Neural progenitor cell (in vitro differentiated cells): ENCODE measurements at regions not wholly inside any gene's neighbourhood (a gene's known extent, or its start where the extent isn't known, plus 50 kb on each side); places are given as distances from the start of the nearest gene placed in this dataset.

Source experiments
- EZH2 ChIP-seq: fragments of 200-600 bp; sonication (generic); IDR thresholded peaks from 2 replicates; pipeline ENCODE4 v1.6.1; 2017; ENCODE audit warnings: antibody characterized with exemption, mild to moderate bottlenecking, moderate library complexity
- EZH2phosphoT487 ChIP-seq: fragments of 200-600 bp; sonication (generic); IDR thresholded peaks from 2 replicates; pipeline ENCODE4 v1.6.1; 2017; ENCODE audit warnings: antibody characterized with exemption
- TF ChIP-seq, protein P1 (sequence below): fragments of 200-600 bp; sonication (generic); IDR thresholded peaks from 2 replicates; pipeline ENCODE4 v1.5.1; 2017; ENCODE audit warnings: antibody characterized with exemption, mild to moderate bottlenecking

DNA sequence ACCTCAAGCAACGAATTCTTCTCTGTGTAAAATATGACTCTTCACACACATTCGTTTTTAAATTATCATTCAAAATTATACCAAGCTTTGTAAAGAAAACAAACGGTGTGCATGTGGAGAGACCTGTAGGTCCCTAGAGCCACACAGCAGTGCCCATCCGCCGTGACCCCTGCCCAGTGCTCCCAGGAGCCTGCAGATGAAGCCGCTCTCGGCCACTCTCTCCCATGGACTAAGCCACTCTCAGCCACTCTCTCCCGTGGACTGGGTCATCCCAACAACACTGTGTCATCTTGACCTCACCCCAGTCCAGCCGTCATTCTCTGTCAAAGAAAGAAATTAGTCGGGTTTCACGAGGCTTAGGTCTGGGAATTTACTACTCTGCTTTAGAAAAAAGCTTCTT, 391.6 kb downstream of the BRD1 start:
- TF ChIP-seq, protein P1, sequence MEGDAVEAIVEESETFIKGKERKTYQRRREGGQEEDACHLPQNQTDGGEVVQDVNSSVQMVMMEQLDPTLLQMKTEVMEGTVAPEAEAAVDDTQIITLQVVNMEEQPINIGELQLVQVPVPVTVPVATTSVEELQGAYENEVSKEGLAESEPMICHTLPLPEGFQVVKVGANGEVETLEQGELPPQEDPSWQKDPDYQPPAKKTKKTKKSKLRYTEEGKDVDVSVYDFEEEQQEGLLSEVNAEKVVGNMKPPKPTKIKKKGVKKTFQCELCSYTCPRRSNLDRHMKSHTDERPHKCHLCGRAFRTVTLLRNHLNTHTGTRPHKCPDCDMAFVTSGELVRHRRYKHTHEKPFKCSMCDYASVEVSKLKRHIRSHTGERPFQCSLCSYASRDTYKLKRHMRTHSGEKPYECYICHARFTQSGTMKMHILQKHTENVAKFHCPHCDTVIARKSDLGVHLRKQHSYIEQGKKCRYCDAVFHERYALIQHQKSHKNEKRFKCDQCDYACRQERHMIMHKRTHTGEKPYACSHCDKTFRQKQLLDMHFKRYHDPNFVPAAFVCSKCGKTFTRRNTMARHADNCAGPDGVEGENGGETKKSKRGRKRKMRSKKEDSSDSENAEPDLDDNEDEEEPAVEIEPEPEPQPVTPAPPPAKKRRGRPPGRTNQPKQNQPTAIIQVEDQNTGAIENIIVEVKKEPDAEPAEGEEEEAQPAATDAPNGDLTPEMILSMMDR: no peak
- no peak for TF ChIP-seq EZH2
- no peak for TF ChIP-seq EZH2phosphoT487
